H1 (cell line): ENCODE measurements at regions not wholly inside any gene's neighbourhood (a gene's known extent, or its start where the extent isn't known, plus 50 kb on each side); places are given as distances from the start of the nearest gene placed in this dataset.

ENCODE experiments used
- CBX8 ChIP-seq: fragments of 300-800, 300-1000 bp; sonication (generic); IDR thresholded peaks from 2 replicates; pipeline ENCODE4 v1.7.1; 2016; ENCODE audit warnings: low read depth, low read length, borderline replicate concordance
- CHD7 ChIP-seq: fragments of 300-600 bp; sonication (generic); IDR thresholded peaks from 2 replicates; pipeline ENCODE4 v1.7.1; 2012; ENCODE audit warnings: low read length, moderate library complexity, mild to moderate bottlenecking, inconsistent platforms; ENCODE audit not compliant: insufficient replicate concordance
- CTBP2 ChIP-seq: IDR thresholded peaks from 2 replicates; pipeline ENCODE4 v1.7.0; 2011; ENCODE audit warnings: borderline replicate concordance, mild to moderate bottlenecking, moderate library complexity, mixed read lengths, low read length; ENCODE audit not compliant: insufficient read depth, insufficient read length
- KDM5A ChIP-seq: fragments of 200-600 bp; IDR thresholded peaks from 2 replicates; pipeline ENCODE4 v1.7.1; 2012; ENCODE audit warnings: mild to moderate bottlenecking, low read length, inconsistent platforms, mixed read lengths
- MAX ChIP-seq: IDR thresholded peaks from 2 replicates; pipeline ENCODE4 v1.6.1; 2012; ENCODE audit warnings: inconsistent platforms
- SUZ12 ChIP-seq: fragments of 200-600 bp; sonication (generic); IDR thresholded peaks from 2 replicates; pipeline ENCODE4 v1.6.1; 2012; ENCODE audit warnings: mild to moderate bottlenecking, inconsistent platforms, low read length, moderate library complexity, mixed read lengths
- TAF7 ChIP-seq: optimal IDR thresholded peaks from 2 replicates; pipeline ENCODE3; 2011; ENCODE audit warnings: low read depth, mild to moderate bottlenecking, inconsistent platforms, low read length, moderate library complexity, borderline replicate concordance

GRCh38 chr1:54480525-54480848, 67.5 kb upstream of the ACOT11 start (continued):
- no peak for TF ChIP-seq CHD7
- no peak for TF ChIP-seq CTBP2
- no peak for TF ChIP-seq CBX8
- no peak for TF ChIP-seq MAX
- no peak for TF ChIP-seq KDM5A
- TF ChIP-seq SUZ12, result no peak
- no peak for TF ChIP-seq TAF7
